Ishikawa (cell line): ENCODE measurements at regions not wholly inside any gene's neighbourhood (a gene's known extent, or its start where the extent isn't known, plus 50 kb on each side); places are given as distances from the start of the nearest gene placed in this dataset.

ENCODE experiments used
- CEBPB ChIP-seq: IDR thresholded peaks from 2 replicates; pipeline ENCODE4 v1.6.1; 2012
- CREB1 ChIP-seq: IDR thresholded peaks from 2 replicates; pipeline ENCODE4 v1.6.1; 2012; ENCODE audit warnings: low read depth
- EGR1 ChIP-seq: IDR thresholded peaks from 2 replicates; pipeline ENCODE4 v1.6.1; 2012
- EP300 ChIP-seq: IDR thresholded peaks from 2 replicates; pipeline ENCODE4 v1.6.1; 2012; ENCODE audit warnings: borderline replicate concordance
- FOXM1 ChIP-seq: IDR thresholded peaks from 2 replicates; pipeline ENCODE4 v1.6.1; 2012; ENCODE audit warnings: low read depth, borderline replicate concordance
- NFIC ChIP-seq: IDR thresholded peaks from 2 replicates; pipeline ENCODE4 v1.6.1; 2012
- RAD21 ChIP-seq: IDR thresholded peaks from 2 replicates; pipeline ENCODE4 v1.6.1; 2012; ENCODE audit warnings: low read depth
- REST ChIP-seq: IDR thresholded peaks from 2 replicates; pipeline ENCODE4 v1.6.1; 2012; ENCODE audit warnings: low read depth, mild to moderate bottlenecking
- TAF1 ChIP-seq: IDR thresholded peaks from 2 replicates; pipeline ENCODE4 v1.6.1; 2012; ENCODE audit warnings: low read depth, mild to moderate bottlenecking
- TCF12 ChIP-seq: IDR thresholded peaks from 2 replicates; pipeline ENCODE4 v1.6.1; 2012; ENCODE audit warnings: low read depth
- TEAD4 ChIP-seq: IDR thresholded peaks from 2 replicates; pipeline ENCODE4 v1.6.1; 2012
- YY1 ChIP-seq: IDR thresholded peaks from 2 replicates; pipeline ENCODE4 v1.6.1; 2012; ENCODE audit warnings: low read depth
- ZBTB7A ChIP-seq: IDR thresholded peaks from 2 replicates; pipeline ENCODE4 v1.6.1; 2012; ENCODE audit warnings: low read depth
- TF ChIP-seq, protein P1 (sequence below): IDR thresholded peaks from 2 replicates; pipeline ENCODE4 v1.6.1; 2012
- TF ChIP-seq, protein P2 (sequence below): IDR thresholded peaks from 2 replicates; pipeline ENCODE4 v1.6.1; 2012

DNA sequence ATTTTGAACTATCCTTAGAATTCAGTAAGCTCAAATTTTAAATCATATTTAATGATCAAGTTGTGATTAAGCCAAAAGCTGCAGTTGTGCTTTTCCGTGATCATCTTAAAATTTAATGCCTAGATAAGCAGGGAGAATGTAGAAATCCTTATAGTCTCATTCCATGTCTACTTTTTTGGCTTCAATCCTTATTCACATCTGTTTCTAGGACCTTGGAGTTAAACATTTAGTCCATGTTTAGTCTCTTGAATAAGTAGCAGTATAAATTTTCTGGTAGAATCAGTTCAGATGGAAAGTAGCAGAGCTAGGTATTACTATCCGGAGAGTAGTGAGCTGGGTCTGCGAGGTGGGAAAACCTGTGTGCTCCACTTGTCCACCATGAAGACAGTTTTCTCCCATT lies 59.3 kb upstream of the RIOK2 start:
- TF ChIP-seq TCF12 (no peak), EP300 (no peak)
- TF ChIP-seq, protein P1, sequence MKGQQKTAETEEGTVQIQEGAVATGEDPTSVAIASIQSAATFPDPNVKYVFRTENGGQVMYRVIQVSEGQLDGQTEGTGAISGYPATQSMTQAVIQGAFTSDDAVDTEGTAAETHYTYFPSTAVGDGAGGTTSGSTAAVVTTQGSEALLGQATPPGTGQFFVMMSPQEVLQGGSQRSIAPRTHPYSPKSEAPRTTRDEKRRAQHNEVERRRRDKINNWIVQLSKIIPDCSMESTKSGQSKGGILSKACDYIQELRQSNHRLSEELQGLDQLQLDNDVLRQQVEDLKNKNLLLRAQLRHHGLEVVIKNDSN, result no peak
- TF ChIP-seq, protein P2, sequence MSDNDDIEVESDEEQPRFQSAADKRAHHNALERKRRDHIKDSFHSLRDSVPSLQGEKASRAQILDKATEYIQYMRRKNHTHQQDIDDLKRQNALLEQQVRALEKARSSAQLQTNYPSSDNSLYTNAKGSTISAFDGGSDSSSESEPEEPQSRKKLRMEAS, result no peak

- TF ChIP-seq TCF12 (no peak), REST (no peak), NFIC (no peak)
Measured at GRCh38 chr5:97243353-97243752, 60.3 kb upstream of the RIOK2 start.

DNA sequence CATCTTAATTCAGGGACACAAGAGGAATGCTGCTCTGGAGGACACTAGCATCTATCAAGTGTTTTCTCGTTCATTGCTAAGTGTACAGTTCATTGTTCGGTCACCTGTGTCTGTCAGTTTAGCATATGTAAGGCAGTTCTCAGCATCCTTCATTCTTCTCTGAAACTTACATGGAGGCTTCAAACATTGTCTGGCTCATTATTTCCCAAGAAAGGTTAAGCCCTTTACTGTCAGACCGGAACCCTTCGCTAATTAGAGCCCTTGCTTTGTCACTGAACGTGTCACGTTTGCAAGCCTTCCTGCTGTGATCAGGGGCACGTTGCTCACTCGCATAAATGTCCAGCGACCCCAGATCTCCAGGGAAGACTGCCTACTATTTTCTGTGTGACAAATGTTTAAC lies 62.3 kb upstream of the RIOK2 start:
- no peak for TF ChIP-seq YY1
- no peak for TF ChIP-seq TCF12
- no peak for TF ChIP-seq NFIC
- no peak for TF ChIP-seq ZBTB7A
- TF ChIP-seq CEBPB, result no peak
- TF ChIP-seq TAF1, result no peak
- TF ChIP-seq, protein P1, result no peak
- no peak for TF ChIP-seq RAD21
- TF ChIP-seq CREB1, result no peak
- no peak for TF ChIP-seq EGR1
- no peak for TF ChIP-seq REST
- no peak for TF ChIP-seq TEAD4

DNA sequence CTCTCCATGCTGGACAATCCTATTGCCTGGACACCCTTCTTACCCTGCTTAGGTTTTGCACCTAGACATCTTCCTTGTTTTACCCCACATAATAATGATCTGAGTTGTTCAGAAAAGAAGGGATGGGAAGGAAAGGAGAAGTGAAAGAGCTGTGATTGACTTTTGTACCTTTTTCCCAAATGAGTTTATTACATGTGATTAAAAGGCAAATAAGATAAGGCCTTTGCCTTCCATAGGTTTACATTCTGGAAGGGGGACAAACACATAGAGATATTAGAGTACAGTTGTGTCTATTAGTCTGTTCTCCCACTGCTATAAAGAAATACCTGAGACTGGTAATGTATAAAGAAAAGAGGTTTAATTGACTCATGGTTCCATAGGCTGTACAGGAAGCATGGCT lies 67.1 kb upstream of the RIOK2 start:
- no peak for TF ChIP-seq RAD21

- TF ChIP-seq EP300, result no peak
- TF ChIP-seq REST, result no peak
Measured at GRCh38 chr5:97266076-97266475, 83.0 kb upstream of the RIOK2 start.

DNA sequence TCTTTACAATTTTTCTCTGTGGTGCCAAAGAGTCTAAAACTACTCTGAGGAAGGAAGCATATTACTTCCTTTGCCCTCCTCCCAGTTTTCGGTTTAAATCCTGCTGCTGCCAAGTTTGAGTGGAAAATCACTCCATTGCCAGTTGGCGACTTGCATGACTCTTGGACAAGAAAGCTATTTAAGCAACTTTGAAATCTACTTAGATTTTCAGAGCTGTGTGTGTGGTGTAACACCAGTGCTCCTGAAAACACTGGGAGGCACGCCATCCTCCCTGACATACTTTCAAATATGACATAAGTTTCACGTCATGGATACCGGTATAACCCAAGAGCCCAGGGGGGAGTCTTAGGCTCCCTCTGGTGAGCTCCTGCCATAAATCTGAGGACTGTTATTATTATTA lies 83.5 kb upstream of the RIOK2 start:
- TF ChIP-seq CREB1, result no peak
- TF ChIP-seq YY1, result no peak
- no peak for TF ChIP-seq TCF12
- no peak for TF ChIP-seq EP300
- no peak for TF ChIP-seq NFIC
- no peak for TF ChIP-seq TAF1
- no peak for TF ChIP-seq TEAD4
- TF ChIP-seq FOXM1, result no peak
- TF ChIP-seq REST, result no peak
- TF ChIP-seq EGR1, result no peak
- no peak for TF ChIP-seq CEBPB
- no peak for TF ChIP-seq ZBTB7A
- TF ChIP-seq, protein P2, result no peak
- TF ChIP-seq, protein P1, result no peak
- no peak for TF ChIP-seq RAD21
